GM23338 (cell line): ENCODE measurements at regions not wholly inside any gene's neighbourhood (a gene's known extent, or its start where the extent isn't known, plus 50 kb on each side); places are given as distances from the start of the nearest gene placed in this dataset.

Experiments
- CREB1 ChIP-seq: fragments of 250-450 bp; sonication (Bioruptor Pico); IDR thresholded peaks from 2 replicates; pipeline ENCODE4 v1.5.0; 2020; ENCODE audit warnings: low read depth, mild to moderate bottlenecking, moderate library complexity
- EZH2 ChIP-seq: fragments of 200-600 bp; sonication (generic); IDR thresholded peaks from one replicate; pipeline ENCODE4 v1.8.0; 2017; ENCODE audit warnings: antibody characterized with exemption, mild to moderate bottlenecking, low read depth; ENCODE audit not compliant: unreplicated experiment
- EZH2phosphoT487 ChIP-seq: fragments of 200-600 bp; sonication (generic); IDR thresholded peaks from one replicate; pipeline ENCODE4 v1.8.1; 2018; ENCODE audit warnings: antibody characterized with exemption; ENCODE audit not compliant: unreplicated experiment
- REST ChIP-seq: IDR thresholded peaks from one replicate; pipeline ENCODE4 v1.6.1; 2018; ENCODE audit warnings: antibody characterized with exemption; ENCODE audit not compliant: unreplicated experiment
- STAT1 ChIP-seq: IDR thresholded peaks from one replicate; pipeline ENCODE4 v1.6.1; 2016; ENCODE audit warnings: antibody characterized with exemption; ENCODE audit not compliant: unreplicated experiment
- TF ChIP-seq, protein P1 (sequence below): fragments of 250-450 bp; sonication (Bioruptor Pico); IDR thresholded peaks from 2 replicates; pipeline ENCODE4 v1.5.0; 2020; ENCODE audit warnings: mild to moderate bottlenecking, moderate library complexity
- TF ChIP-seq, protein P2 (sequence below): IDR thresholded peaks from 2 replicates; pipeline ENCODE4 v1.6.1; 2016; ENCODE audit warnings: antibody characterized with exemption

DNA sequence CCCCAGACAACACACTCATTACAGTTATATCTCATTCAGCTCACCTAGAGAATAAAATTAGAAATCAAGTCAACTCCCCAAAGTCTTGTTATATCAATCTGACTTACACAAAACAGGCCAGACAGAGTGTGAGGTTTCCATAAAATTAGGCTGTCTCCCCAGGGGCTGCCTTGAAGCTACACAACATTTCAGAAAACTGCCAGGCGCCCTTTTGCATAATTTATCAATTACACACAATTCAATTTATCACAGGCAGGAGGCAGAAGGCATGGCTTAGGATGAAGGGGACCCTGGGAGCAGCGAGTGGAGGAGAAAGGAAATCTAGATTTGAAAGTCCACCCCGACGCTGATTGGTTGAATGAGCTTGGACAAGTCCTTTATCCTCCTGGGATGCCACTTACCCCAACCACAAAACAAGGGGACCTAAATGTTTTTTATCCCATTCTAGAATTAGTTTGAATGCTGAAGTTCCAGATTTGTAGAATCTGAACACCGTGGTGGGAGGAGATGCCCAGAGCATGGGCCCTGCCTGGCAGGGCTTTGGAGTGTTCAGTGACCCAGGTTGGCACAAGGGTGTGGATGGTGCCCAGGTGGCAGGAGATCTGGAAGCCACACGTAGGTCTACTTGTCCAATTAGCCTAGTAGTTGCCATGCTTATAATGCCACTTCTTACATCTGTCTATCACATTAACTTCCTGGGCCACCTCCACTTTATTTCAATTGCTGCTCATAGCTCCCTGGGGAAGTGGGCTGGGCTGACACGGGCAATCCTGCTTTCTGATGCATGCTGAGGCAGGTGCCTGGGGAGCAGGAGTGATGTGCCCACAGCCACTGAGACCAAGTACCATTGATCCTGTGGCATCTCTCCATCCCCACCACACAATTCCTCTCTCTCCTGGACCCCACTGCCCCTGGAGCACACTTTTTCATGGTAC is 119.8 kb upstream of the TLE3 start (continued):
- TF ChIP-seq, protein P1, sequence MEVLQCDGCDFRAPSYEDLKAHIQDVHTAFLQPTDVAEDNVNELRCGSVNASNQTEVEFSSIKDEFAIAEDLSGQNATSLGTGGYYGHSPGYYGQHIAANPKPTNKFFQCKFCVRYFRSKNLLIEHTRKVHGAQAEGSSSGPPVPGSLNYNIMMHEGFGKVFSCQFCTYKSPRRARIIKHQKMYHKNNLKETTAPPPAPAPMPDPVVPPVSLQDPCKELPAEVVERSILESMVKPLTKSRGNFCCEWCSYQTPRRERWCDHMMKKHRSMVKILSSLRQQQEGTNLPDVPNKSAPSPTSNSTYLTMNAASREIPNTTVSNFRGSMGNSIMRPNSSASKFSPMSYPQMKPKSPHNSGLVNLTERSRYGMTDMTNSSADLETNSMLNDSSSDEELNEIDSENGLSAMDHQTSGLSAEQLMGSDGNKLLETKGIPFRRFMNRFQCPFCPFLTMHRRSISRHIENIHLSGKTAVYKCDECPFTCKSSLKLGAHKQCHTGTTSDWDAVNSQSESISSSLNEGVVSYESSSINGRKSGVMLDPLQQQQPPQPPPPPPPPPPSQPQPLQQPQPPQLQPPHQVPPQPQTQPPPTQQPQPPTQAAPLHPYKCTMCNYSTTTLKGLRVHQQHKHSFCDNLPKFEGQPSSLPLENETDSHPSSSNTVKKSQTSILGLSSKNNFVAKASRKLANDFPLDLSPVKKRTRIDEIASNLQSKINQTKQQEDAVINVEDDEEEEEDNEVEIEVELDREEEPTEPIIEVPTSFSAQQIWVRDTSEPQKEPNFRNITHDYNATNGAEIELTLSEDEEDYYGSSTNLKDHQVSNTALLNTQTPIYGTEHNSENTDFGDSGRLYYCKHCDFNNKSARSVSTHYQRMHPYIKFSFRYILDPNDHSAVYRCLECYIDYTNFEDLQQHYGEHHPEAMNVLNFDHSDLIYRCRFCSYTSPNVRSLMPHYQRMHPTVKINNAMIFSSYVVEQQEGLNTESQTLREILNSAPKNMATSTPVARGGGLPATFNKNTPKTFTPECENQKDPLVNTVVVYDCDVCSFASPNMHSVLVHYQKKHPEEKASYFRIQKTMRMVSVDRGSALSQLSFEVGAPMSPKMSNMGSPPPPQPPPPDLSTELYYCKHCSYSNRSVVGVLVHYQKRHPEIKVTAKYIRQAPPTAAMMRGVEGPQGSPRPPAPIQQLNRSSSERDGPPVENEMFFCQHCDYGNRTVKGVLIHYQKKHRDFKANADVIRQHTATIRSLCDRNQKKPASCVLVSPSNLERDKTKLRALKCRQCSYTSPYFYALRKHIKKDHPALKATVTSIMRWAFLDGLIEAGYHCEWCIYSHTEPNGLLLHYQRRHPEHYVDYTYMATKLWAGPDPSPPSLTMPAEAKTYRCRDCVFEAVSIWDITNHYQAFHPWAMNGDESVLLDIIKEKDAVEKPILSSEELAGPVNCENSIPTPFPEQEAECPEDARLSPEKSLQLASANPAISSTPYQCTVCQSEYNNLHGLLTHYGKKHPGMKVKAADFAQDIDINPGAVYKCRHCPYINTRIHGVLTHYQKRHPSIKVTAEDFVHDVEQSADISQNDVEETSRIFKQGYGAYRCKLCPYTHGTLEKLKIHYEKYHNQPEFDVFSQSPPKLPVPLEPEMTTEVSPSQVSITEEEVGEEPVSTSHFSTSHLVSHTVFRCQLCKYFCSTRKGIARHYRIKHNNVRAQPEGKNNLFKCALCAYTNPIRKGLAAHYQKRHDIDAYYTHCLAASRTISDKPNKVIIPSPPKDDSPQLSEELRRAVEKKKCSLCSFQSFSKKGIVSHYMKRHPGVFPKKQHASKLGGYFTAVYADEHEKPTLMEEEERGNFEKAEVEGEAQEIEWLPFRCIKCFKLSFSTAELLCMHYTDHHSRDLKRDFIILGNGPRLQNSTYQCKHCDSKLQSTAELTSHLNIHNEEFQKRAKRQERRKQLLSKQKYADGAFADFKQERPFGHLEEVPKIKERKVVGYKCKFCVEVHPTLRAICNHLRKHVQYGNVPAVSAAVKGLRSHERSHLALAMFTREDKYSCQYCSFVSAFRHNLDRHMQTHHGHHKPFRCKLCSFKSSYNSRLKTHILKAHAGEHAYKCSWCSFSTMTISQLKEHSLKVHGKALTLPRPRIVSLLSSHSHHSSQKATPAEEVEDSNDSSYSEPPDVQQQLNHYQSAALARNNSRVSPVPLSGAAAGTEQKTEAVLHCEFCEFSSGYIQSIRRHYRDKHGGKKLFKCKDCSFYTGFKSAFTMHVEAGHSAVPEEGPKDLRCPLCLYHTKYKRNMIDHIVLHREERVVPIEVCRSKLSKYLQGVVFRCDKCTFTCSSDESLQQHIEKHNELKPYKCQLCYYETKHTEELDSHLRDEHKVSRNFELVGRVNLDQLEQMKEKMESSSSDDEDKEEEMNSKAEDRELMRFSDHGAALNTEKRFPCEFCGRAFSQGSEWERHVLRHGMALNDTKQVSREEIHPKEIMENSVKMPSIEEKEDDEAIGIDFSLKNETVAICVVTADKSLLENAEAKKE: no peak
- TF ChIP-seq REST (no peak), EZH2phosphoT487 (no peak), STAT1 (no peak), EZH2 (no peak), CREB1 (CRISPR knock-in tag) (no peak)
- TF ChIP-seq, protein P2, sequence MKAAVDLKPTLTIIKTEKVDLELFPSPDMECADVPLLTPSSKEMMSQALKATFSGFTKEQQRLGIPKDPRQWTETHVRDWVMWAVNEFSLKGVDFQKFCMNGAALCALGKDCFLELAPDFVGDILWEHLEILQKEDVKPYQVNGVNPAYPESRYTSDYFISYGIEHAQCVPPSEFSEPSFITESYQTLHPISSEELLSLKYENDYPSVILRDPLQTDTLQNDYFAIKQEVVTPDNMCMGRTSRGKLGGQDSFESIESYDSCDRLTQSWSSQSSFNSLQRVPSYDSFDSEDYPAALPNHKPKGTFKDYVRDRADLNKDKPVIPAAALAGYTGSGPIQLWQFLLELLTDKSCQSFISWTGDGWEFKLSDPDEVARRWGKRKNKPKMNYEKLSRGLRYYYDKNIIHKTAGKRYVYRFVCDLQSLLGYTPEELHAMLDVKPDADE: no peak
